ENCODE measurements at regions not wholly inside any gene's neighbourhood (a gene's known extent, or its start where the extent isn't known, plus 50 kb on each side); places are given as distances from the start of the nearest gene placed in this dataset.

GRCh38 chr4:153850533-153851280, 61.8 kb upstream of the SFRP2 start:
- TF ChIP-seq ARNTL (CRISPR knock-in tag; IDR thresholded peaks at IDR 0.05; ENCODE audit: borderline replicate concordance, low read depth), result no peak
- no peak for TF ChIP-seq ISL1 (CRISPR knock-in tag; IDR thresholded peaks at IDR 0.05)
- ATAC-seq, result no peak

DNA sequence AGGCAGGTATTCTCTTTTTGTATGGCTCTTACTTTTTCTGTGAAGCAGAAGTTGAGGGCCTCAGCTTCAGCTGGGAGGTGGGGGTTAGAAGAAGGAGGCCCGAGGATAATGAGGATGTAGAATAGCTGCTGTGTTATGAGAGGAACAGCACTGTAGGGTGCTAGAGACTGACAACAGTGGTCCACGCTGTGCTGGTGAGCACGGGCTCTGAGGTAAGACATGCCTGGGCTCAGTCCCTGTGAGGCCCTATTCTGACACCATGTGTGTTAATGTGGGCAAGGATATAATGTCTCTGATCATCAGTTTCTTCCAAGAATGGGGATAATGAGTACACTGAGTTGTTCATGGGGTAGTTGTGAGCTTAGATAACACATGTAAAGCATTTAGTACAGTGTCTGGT, 55.3 kb upstream of the SFRP2 start:
- TF ChIP-seq PPARA (CRISPR knock-in tag; IDR thresholded peaks at IDR 0.05; ENCODE audit: borderline replicate concordance), result no peak
- TF ChIP-seq, protein P1, sequence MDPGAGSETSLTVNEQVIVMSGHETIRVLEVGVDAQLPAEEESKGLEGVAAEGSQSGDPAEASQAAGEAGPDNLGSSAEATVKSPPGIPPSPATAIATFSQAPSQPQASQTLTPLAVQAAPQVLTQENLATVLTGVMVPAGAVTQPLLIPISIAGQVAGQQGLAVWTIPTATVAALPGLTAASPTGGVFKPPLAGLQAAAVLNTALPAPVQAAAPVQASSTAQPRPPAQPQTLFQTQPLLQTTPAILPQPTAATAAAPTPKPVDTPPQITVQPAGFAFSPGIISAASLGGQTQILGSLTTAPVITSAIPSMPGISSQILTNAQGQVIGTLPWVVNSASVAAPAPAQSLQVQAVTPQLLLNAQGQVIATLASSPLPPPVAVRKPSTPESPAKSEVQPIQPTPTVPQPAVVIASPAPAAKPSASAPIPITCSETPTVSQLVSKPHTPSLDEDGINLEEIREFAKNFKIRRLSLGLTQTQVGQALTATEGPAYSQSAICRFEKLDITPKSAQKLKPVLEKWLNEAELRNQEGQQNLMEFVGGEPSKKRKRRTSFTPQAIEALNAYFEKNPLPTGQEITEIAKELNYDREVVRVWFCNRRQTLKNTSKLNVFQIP (CRISPR knock-in tag; IDR thresholded peaks at IDR 0.05; ENCODE audit: borderline replicate concordance, low read depth), result no peak
- no peak for TF ChIP-seq ZNF565 (CRISPR knock-in tag; conservative IDR thresholded peaks at IDR 0.05; ENCODE audit: low read depth)
- TF ChIP-seq ESRRG (CRISPR knock-in tag; IDR thresholded peaks at IDR 0.05), result no peak
- no peak for TF ChIP-seq ISL1 (CRISPR knock-in tag; IDR thresholded peaks at IDR 0.05)
- no peak for TF ChIP-seq ZNF8 (CRISPR knock-in tag; IDR thresholded peaks at IDR 0.05)
- TF ChIP-seq, protein P2, sequence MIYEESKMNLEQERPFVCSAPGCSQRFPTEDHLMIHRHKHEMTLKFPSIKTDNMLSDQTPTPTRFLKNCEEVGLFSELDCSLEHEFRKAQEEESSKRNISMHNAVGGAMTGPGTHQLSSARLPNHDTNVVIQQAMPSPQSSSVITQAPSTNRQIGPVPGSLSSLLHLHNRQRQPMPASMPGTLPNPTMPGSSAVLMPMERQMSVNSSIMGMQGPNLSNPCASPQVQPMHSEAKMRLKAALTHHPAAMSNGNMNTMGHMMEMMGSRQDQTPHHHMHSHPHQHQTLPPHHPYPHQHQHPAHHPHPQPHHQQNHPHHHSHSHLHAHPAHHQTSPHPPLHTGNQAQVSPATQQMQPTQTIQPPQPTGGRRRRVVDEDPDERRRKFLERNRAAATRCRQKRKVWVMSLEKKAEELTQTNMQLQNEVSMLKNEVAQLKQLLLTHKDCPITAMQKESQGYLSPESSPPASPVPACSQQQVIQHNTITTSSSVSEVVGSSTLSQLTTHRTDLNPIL (CRISPR knock-in tag; IDR thresholded peaks at IDR 0.05; ENCODE audit: low read depth), result no peak
- TF ChIP-seq ZFP30 (CRISPR knock-in tag; IDR thresholded peaks at IDR 0.05), result no peak
- no peak for TF ChIP-seq RARB (CRISPR knock-in tag; IDR thresholded peaks at IDR 0.05)
- TF ChIP-seq BACH2 (CRISPR knock-in tag; IDR thresholded peaks at IDR 0.05; ENCODE audit: borderline replicate concordance), result no peak
- no peak for TF ChIP-seq OSR1 (CRISPR knock-in tag; IDR thresholded peaks at IDR 0.05)
- TF ChIP-seq TSHZ2 (CRISPR knock-in tag; IDR thresholded peaks at IDR 0.05), result no peak
- TF ChIP-seq, protein P3, sequence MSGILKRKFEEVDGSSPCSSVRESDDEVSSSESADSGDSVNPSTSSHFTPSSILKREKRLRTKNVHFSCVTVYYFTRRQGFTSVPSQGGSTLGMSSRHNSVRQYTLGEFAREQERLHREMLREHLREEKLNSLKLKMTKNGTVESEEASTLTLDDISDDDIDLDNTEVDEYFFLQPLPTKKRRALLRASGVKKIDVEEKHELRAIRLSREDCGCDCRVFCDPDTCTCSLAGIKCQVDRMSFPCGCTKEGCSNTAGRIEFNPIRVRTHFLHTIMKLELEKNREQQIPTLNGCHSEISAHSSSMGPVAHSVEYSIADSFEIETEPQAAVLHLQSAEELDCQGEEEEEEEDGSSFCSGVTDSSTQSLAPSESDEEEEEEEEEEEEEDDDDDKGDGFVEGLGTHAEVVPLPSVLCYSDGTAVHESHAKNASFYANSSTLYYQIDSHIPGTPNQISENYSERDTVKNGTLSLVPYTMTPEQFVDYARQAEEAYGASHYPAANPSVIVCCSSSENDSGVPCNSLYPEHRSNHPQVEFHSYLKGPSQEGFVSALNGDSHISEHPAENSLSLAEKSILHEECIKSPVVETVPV (CRISPR knock-in tag; IDR thresholded peaks at IDR 0.05), result no peak
- no peak for ATAC-seq

All from SK-N-SH treated with all-trans-retinoic acid at 6 μM for 48 hours (cell line).